ENCODE measurements at regions not wholly inside any gene's neighbourhood (a gene's known extent, or its start where the extent isn't known, plus 50 kb on each side); places are given as distances from the start of the nearest gene placed in this dataset.
"Not testable (repeated sequence)": the region's sequence is repeated elsewhere in the genome, so short reads cannot be mapped to it uniquely, and the experiment has no call there.

DNA sequence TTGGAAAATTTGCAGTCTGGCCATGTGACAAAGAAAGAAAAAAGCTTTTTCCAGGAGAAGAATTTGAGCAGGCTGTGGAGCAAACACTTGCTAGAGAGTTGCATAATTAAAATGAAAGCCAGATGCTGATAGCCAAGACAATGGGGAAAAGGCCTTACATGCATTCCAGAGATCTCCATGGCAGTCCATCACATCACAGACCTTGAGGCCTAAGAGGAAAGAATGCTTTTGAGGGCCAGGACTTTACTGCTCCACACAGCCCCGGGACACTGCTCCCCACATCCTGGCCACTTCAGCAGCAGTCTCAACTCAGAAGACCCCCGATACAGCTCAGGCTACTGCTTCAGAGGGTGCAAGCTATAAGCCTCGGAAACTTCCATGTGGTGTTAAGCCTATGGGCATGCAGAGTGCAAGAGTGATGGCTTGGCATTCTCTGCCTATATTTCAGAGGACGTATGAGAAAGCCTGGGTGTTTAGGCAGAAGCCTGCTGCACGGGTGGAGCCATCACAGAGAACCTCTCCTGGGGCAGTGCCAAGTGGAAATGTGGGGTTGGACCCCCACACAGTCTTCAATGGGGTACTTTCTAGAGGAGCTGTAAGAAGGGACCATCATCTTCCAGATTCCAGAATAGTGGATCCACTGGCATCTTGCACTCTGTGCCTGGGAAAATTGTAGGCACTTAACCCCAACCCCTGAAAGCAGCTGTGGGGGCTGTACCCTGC is 230.7 kb downstream of the POTEG start:
- WGBS, 2 experiments (ENCODE audit: extremely low coverage in 1 of 2, insufficient coverage in 1 of 2, insufficient read length in 1 of 2, insufficient replicate concordance in 2 of 2, low coverage in 1 of 2, low lambda C conversion rate in 2 of 2, missing lambda C conversion rate in 1 of 2): 72% methylated on average over 3 of the region's 5 CpGs; no CpG with 5 or more reads in 1 of the 2 experiments
- FAIRE-seq; H4K20me1 ChIP-seq (replicated peaks in 1 of 2; ENCODE audit: control insufficient read depth in 1 of 2, insufficient read depth in 2 of 2, low read length in 2 of 2); H3K4ac ChIP-seq (replicated peaks; ENCODE audit: insufficient read length, low read depth, low read length); H3K79me2 ChIP-seq (ENCODE audit: control insufficient read depth in 1 of 2, insufficient read depth in 2 of 2, low read length in 2 of 2); H3K9ac ChIP-seq (replicated peaks in 1 of 4; ENCODE audit: extremely low read depth in 1 of 4, low read depth in 3 of 4, low read length in 3 of 4); CTCF ChIA-PET (ENCODE audit: partially characterized antibody); POLR2A ChIA-PET (ENCODE audit: partially characterized antibody); H3K56ac ChIP-seq (replicated peaks; ENCODE audit: insufficient read length, low read depth, low read length); H2BK5ac ChIP-seq (ENCODE audit: low read depth, low read length); H2BK120ac ChIP-seq (replicated peaks; ENCODE audit: low read depth, low read length); H3K18ac ChIP-seq (ENCODE audit: extremely low read depth, low read length); H3K27ac ChIP-seq (ENCODE audit: low read depth, low read length); H4K8ac ChIP-seq (ENCODE audit: extremely low read depth, insufficient read depth, low read length); H3K4me1 ChIP-seq (replicated peaks in 1 of 4; ENCODE audit: control insufficient read depth in 3 of 4, insufficient read depth in 4 of 4, low read length in 3 of 4); H2BK20ac ChIP-seq (ENCODE audit: low read length); H3K4me2 ChIP-seq (ENCODE audit: insufficient read depth in 1 of 2, low read depth in 2 of 2, low read length in 2 of 2); H2BK15ac ChIP-seq (ENCODE audit: low read length); DNase-seq (ENCODE audit: low read depth in 1 of 2, low spot score in 2 of 2); H2AK5ac ChIP-seq (ENCODE audit: low read depth, low read length); H3K23ac ChIP-seq (ENCODE audit: insufficient read length); H2BK12ac ChIP-seq (ENCODE audit: low read depth, low read length); H4K91ac ChIP-seq (replicated peaks; ENCODE audit: insufficient read length, low read length); H3K23me2 ChIP-seq (ENCODE audit: low read depth, low read length); H3K14ac ChIP-seq (ENCODE audit: insufficient read length); H3K4me3 ChIP-seq (ENCODE audit: extremely low read depth in 1 of 4, insufficient read depth in 2 of 4, low read depth in 3 of 4, low read length in 4 of 4); H3K36me3 ChIP-seq (ENCODE audit: control insufficient read depth in 2 of 4, insufficient read depth in 4 of 4, low read length in 3 of 4); H4K5ac ChIP-seq (ENCODE audit: insufficient read length, low read depth, low read length); H3K27me3 ChIP-seq (replicated peaks in 1 of 4; ENCODE audit: control insufficient read depth in 3 of 4, extremely low read depth in 1 of 4, insufficient read depth in 3 of 4, low read length in 3 of 4); H2AFZ ChIP-seq (ENCODE audit: low read length); H3K79me1 ChIP-seq (ENCODE audit: low read depth, low read length): not testable (repeated sequence)
- peaks cover 2 to 28% of the 10 kb centered on the region in 2 experiments; a peak in 2 of 4 replicates for H3K9me3 ChIP-seq (ENCODE audit: insufficient read depth in 2 of 2, low read depth in 1 of 2, low read length in 1 of 2)

DNA sequence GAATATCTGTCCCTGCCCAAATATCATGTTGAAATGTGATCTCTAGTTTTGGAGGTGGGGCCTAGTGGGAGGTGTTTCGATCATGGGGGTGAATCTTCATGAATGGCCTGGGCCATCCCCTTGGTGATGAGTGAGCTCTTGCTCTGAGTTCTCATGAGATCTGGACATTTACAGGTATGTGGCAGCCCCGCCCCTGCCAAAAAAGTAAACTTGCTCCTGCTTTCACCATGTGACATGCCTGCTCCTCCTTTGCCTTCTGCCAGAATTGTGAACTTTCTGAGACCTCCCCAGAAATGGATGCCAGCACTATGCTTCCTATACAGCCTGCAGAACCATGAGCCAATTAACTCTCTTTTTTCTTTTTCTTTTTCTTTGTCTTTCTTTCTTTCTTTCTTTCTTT is 229.3 kb downstream of the POTEG start:
- H2BK120ac ChIP-seq (replicated peaks; ENCODE audit: low read depth, low read length); H3K36me3 ChIP-seq (ENCODE audit: control insufficient read depth in 2 of 4, insufficient read depth in 4 of 4, low read length in 3 of 4); H3K79me1 ChIP-seq (ENCODE audit: low read depth, low read length); H3K18ac ChIP-seq (ENCODE audit: extremely low read depth, low read length); H4K91ac ChIP-seq (replicated peaks; ENCODE audit: insufficient read length, low read length); H3K27me3 ChIP-seq (replicated peaks in 1 of 4; ENCODE audit: control insufficient read depth in 3 of 4, extremely low read depth in 1 of 4, insufficient read depth in 3 of 4, low read length in 3 of 4); H3K56ac ChIP-seq (replicated peaks; ENCODE audit: insufficient read length, low read depth, low read length); H4K5ac ChIP-seq (ENCODE audit: insufficient read length, low read depth, low read length); H3K4me1 ChIP-seq (replicated peaks in 1 of 4; ENCODE audit: control insufficient read depth in 3 of 4, insufficient read depth in 4 of 4, low read length in 3 of 4); H3K14ac ChIP-seq (ENCODE audit: insufficient read length); H3K23ac ChIP-seq (ENCODE audit: insufficient read length); H3K9ac ChIP-seq (replicated peaks in 1 of 4; ENCODE audit: extremely low read depth in 1 of 4, low read depth in 3 of 4, low read length in 3 of 4); H2AK5ac ChIP-seq (ENCODE audit: low read depth, low read length); H2BK20ac ChIP-seq (ENCODE audit: low read length); H3K4ac ChIP-seq (replicated peaks; ENCODE audit: insufficient read length, low read depth, low read length); H3K23me2 ChIP-seq (ENCODE audit: low read depth, low read length); H2BK15ac ChIP-seq (ENCODE audit: low read length); POLR2A ChIA-PET (ENCODE audit: partially characterized antibody); CTCF ChIA-PET (ENCODE audit: partially characterized antibody); H4K8ac ChIP-seq (ENCODE audit: extremely low read depth, insufficient read depth, low read length); DNase-seq (ENCODE audit: low read depth in 1 of 2, low spot score in 2 of 2); H4K20me1 ChIP-seq (replicated peaks in 1 of 2; ENCODE audit: control insufficient read depth in 1 of 2, insufficient read depth in 2 of 2, low read length in 2 of 2); H3K79me2 ChIP-seq (ENCODE audit: control insufficient read depth in 1 of 2, insufficient read depth in 2 of 2, low read length in 2 of 2); H2BK5ac ChIP-seq (ENCODE audit: low read depth, low read length); H3K4me3 ChIP-seq (ENCODE audit: extremely low read depth in 1 of 4, insufficient read depth in 2 of 4, low read depth in 3 of 4, low read length in 4 of 4); FAIRE-seq; H2AFZ ChIP-seq (ENCODE audit: low read length); H3K27ac ChIP-seq (ENCODE audit: low read depth, low read length); H3K4me2 ChIP-seq (ENCODE audit: insufficient read depth in 1 of 2, low read depth in 2 of 2, low read length in 2 of 2); H2BK12ac ChIP-seq (ENCODE audit: low read depth, low read length): not testable (repeated sequence)
- 89% methylated on average over 2 of the region's 2 CpGs; no CpG with 5 or more reads in 1 of the 2 experiments for WGBS, 2 experiments (ENCODE audit: extremely low coverage in 1 of 2, insufficient coverage in 1 of 2, insufficient read length in 1 of 2, insufficient replicate concordance in 2 of 2, low coverage in 1 of 2, low lambda C conversion rate in 2 of 2, missing lambda C conversion rate in 1 of 2)
- H3K9me3 ChIP-seq (ENCODE audit: insufficient read depth in 2 of 2, low read depth in 1 of 2, low read length in 1 of 2): peaks cover 0 to 23% of the 10 kb centered on the region in 2 experiments; a peak in 2 of 4 replicates
